NCI-H345 treated with DMSO at 0.1 percent for 48 hours (cell line): ENCODE measurements at regions not wholly inside any gene's neighbourhood (a gene's known extent, or its start where the extent isn't known, plus 50 kb on each side); places are given as distances from the start of the nearest gene placed in this dataset.

Source experiments
- DNase-seq: peaks from one replicate; lab custom pipeline; 2025; ENCODE audit not compliant: unreplicated experiment; lab: John Stamatoyannopoulos, UW

DNA sequence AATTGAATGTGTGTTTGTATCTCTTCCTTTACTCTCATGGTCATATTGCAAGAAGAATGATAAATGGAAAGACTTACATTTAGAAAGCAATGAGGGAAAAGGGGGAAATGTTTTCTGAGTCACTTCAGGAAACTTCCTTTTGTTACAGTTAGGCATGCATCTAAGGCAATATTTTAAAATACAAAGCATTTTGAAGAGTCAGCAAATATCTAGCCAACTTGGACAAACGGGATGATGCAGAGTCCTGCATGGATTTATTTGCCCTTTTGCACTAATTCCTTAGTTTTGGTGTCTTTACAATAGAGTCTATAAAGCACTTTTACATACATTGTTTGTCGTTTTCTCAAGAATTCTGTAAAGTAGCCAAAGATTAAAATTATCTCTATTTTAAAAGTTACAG lies 286.2 kb upstream of the UBE2E2 start:
- no peak for DNase-seq

DNA sequence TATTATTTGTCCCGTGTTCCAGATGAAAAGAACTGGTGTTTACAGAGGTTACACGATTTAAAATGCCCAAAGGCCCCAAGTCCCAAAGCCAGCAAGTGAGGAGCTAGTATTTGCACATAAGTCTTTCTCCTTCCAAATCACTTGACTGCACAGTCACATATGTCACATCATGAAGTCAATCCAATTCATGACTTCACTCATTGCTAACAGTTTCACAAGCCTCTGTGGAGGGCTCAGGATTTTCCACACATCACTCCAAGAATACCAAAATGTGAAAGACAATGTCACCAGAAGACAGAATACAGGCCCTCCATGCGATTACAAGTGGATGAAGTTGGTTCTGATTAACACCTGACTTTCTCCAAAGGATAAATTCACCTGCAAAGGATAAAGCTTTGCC lies 283.1 kb upstream of the UBE2E2 start:
- DNase-seq = no peak

DNA sequence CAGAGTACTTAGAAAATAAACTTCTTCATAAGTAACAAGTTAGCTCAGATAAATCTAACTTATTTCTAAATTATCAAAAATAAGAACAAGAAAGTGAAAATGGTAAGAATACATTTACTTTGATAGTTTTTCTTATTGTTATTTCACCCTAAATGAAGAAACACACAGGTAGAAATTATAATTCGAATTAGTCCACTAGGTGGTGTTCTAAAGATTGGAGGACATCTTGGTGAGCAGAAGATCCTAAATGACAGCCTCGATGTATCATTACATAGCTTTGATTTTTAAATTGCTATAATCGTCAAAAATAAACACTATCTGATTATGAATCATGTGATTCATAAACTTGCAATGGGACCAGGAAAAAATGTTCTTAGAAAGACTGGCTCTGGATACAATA lies 280.8 kb upstream of the UBE2E2 start:
- DNase-seq = no peak

DNA sequence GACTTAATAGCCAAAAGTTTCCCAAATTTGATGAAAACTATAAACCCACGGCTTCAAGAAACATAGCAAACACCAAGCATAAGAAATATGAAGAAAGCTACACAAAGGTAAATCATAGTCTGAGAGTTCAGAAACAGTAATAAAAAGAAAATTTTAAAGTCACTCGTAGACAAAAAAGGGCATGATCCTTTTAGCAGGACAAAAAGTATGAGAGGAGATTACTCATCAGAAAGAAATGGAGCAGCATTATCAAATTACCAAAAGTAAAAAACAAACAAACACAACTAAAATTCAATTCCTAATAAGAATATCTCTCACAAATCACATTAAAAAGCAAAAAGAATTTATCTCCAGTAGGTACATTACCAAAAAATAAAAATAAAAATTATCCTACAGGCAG lies 279.4 kb upstream of the UBE2E2 start:
- no peak for DNase-seq

DNA sequence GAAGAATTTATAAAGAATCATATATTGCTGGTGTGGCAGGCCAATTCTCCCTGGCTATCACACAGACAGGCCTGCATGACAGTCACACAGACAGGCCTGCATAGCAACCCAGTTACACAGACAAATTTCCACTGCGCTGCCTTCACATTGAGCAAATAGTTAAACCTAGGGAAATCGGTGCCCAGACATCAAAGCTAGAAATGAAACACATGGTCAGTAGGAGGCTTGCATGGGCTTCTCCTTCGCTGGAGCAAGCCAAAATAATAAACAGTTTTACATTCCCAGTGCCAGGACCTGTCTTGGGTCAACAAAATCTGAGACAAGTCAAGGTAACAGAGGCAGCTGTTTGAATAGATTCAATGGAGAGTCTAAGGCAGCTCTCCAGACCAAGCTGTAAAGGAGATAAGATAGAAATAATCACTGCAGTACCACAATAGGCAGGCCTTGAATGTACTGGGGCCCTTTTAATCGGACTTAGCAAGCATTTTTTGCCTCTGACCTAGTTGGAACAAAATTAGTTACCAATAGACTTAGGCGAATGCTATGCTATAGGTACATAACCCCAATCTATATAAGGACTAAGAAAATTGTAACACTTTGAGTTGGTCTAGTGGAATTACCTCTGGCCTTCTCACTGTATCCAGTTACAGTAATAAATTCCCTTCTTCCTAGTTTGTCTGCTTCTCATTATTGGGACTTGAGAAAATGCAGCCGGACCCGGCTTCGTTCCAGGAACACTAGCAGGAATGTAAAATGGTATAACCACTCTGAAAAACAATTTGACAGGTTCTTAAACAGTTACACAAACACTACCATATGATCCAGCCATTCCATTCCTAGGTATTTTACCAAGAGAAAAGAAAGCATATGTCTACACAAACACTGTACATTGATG lies 274.7 kb upstream of the UBE2E2 start:
- no peak for DNase-seq

DNA sequence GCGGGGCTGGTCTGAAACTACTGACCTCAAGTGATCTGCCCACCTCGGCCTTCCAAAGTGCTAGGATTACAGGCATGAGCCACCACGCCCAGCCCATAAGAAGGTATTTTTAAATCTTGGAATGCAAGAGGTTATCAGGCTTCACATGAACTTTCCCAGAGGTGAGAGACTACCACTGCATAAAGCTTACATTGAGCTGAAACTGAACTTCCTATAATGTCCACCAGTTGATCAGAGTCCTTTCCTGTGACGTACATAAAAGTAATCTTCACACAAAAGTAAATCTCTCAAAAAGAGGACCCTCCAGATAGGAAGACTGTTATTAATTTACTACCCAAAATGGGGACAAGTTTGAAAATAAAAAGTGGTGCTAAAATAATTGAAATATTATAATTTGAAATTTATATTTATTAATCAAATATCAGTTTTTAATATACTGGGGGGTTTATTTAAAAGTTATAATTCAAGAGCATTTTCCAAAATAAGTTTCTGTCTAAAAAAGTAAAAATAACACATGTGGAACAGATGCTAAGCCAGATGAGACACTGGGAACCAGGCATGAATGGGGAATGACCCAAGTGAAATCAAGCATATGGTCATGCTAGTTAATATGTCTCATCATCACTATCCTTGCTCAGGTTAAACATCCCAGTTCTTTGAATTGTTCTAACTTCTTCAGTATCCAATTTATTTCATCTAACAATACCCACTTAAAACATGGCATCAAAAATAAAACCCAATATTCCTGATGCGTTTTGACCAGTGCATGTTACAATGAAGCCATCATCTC lies 269.9 kb upstream of the UBE2E2 start:
- no peak for DNase-seq

DNA sequence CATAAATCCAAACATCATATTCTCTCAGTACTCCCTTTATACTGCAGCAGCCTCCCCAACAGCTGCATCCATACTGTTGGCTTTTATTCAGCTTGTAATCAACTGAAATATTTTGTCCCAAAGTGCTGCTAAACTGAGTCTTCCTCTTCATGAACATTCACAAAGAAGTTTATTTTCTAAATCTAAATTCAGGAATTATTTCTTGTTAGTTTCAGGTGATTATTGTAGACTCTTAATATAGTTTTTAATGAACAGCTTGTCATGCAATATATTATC lies 269.3 kb upstream of the UBE2E2 start:
- no peak for DNase-seq

DNA sequence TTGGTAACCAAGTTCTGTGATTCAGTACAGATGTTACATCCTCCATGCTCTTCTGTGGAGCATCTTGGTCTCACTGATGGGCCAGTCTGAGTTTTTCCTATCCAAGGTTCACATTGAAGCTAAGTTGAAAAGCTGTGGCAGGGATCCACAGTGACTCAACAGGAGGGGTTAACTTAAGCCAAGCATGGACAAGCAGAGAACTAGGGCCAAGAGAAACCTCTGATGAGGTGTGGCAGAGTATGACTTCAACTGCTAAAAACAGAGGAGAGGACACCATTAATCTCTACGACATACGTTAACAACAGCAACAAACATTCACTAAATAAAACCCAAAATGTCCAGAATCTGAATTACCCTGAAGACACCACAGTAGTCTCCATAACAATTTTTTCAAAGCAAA lies 268.1 kb upstream of the UBE2E2 start:
- no peak for DNase-seq

DNA sequence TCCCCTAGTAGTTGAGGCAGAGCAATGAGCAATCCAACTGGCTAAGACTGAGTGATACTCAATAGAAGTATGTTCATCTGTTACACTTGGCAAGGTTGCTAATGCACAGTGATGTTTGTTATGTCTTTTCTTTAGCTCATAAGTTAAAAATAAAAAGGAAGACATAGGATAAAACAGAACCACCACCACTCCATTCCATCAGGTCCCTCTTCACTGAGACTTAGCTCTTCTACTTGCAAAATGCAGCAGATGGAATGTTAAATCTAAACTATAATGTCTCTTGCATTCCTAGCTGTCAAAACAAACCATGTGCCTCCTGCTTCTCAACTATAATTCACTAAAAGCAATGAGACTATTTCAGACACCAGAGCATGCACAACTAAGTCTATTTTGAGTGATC lies 265.6 kb upstream of the UBE2E2 start:
- no peak for DNase-seq

DNA sequence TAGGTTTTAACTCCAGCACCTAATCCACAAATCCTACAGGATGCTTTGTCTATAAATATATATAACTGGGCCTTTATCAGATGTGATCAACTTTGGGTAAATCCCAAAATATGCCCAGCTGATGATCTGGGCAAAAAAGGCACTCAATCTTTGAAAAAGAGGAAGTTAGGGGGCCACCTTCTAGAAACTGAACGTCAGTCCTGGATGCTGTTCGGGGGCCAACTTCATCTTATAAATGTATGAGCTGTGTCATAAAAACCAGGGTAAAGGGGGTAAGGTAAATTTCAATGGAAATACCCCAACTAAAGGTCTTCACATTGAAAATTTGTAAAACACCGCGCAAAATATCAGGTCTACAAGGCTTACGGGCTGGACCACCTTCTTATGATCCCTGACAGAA lies 264.4 kb upstream of the UBE2E2 start:
- DNase-seq = no peak

DNA sequence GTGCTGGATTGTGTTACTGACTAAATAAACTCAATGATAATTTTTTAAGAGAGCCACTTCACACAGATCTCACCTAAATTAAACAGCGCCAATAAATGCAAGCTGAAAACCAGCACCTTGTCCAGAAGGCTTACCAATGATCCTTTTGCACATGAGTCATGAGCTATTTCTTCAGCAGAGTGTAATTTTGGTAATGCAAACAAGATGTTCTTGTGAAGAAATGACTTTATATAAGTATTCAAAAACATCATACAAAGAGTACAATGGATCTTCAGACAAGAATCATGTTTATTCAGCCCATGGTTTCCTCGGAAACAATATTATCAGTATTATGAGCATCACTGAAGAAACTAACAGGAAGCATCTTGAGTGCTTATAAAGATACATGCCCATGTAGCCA lies 263.8 kb upstream of the UBE2E2 start:
- DNase-seq = no peak

DNA sequence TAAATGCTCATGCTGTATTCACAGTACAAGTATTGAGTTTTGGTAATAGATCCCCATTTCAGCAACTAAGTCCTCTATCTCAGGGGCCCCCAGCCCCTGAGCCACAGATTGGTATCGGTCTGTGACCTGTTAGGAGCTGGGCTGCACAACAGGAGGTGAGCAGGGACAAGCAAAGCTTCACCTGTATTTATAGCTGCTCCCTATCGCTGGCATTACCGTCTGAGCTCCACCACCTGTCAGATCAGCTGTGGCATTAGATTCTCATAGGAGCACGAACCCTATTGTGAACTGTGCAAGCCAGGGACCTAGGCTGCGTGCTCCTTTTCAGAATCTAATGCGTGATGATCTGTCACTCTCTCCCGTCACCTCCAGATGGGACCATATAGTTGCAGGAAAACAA lies 262.8 kb upstream of the UBE2E2 start:
- no peak for DNase-seq

DNA sequence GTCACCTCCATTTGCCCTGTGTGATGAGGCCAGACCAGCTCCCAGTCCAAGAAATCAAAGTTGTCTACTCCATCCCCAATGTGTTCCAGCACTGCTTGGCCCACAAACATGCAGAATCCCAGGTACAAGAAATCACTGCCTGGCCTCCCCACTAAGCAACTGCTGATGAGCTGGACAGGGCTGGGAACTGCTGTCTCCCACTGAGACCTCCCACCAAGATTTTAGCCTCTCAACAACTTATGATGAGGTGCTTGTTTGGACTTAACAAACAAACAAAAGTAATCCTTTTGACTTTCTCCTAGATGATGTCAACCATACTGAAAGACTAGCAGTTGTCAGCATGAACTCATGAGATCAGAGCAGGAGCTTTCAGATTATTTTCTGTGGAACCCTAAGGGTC lies 260.1 kb upstream of the UBE2E2 start:
- DNase-seq = no peak

DNA sequence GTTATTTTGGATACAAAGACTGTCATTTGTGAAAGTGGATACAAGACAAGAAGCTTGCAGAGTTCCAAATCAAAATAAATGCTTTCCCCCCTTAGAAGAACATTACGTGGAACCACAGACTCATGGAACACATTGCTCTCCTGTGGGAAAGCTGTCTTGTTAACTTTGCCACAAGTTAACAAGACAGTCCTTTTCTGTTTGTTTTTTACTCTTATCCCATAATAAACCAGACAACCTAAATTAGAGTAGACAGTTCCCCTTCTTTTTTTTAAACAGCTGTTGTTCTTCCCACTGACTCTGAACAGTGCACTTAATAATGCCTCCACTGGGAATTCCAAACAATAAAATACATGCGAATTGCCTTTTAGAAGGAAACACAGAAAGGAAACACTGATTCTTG lies 255.3 kb upstream of the UBE2E2 start:
- DNase-seq = no peak

DNA sequence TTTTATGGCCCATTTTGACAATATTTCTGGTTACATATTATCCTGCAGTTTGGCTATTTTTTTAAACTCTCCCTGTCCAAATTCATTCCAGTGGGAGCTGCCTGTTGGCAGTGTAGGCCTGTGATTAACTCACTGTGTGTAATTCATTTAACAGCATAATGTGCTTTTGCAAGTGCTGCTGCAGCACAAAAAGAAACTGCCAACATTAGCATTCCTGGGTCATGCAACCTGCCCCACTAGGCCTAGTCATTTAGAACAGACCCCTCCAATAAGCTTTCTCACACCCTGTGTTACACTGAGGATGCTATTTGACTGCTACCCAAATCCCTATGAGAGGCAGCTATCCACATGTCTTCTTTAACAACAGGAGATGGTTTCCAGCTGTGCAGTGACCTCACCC lies 251.2 kb upstream of the UBE2E2 start:
- DNase-seq = no peak

DNA sequence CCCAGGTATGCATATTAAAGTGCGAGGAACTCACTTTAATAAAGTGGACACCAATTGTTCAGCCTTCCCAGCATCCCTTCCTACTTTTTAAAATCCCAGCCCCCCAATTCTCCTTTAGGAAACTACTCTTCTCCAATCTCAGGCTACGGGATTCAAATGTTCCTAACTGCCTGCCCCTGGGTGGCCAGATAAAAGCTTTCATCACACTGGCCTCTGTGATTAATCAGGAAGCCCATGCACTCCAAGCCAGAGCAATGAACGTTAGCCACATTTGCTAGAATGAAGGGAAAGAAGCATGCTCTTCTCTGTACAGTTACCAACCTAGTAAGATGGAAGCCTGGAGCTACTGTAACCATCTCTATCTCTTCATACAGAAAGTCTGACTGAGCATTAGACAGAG lies 250.3 kb upstream of the UBE2E2 start:
- no peak for DNase-seq

DNA sequence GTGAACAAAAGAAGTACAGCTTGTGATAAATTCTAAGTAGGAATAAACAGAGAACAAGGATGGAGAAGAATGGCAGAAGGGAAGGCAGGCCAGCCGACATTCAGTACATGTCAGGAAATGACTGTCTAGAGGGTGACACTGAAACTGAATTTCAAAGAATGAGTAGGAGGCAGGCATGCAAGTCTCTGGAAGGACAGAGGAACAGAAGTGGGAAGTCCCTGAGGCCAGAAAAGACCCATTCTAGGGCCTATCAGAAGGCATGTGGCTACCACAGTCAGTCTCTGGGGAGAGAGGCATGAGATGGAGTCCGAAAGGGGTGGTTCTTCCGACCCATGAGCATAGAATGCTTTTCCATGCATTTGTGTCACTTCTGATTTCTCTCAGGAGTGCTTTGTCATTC lies 243.5 kb upstream of the UBE2E2 start:
- no peak for DNase-seq

DNA sequence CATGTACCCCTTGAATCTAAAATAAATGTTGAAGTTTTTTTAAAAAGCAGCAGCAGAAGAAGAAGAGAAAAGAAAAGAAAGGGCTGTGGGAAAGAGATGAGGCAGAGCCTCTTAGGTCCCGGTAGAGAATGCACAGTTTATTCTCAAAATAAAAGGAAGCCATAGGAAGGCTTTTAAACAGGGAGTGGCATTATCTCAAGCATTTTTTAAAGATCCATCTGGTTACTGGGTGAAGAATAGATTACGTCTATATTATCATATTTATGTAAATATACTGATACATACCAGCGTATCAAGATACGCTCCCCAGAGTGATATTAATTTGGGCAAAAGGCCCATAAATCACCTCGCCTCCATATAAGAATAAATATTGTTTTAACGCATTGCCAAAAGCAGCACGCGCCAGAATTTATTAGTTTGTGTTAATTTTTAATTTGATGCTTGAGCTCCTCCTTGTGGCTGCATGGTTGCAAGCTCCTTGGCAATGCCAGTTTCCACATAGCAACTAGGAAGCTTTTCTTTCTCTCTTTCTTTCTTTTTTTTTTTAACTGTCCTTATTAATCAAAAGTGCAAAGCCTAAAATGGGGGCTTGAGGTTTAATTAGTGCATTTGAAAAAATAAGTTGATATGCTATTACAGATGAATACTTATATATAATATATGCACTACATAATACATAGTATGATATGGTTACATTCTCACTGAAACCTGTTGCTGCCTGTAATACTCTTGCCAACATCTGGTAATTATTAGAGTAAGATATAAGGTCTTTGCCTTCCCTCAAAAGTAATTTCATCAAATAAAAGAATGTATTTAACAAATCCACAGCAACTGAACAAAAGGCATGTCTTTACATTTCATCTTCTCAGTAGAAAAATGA lies 242.8 kb upstream of the UBE2E2 start:
- no peak for DNase-seq

DNA sequence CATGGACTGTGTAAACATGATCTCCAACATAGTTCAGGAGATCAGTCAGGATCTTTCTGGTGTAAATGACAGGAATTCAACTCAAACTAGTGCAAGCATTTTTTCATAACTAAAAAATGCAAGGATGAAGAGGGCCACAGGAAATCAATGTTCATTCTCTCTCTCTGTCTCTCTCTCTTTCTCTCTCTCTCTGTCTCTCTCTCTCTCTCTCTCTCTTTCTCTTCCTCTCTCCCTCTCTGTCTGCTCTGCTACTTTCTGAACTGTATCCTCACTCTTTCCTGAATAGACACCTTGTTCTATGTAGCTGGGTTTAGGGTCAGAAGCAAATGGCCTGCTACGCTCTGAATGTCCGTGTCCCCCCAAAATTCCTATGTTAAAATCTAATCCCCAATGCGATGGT lies 240.9 kb upstream of the UBE2E2 start:
- DNase-seq = no peak

DNA sequence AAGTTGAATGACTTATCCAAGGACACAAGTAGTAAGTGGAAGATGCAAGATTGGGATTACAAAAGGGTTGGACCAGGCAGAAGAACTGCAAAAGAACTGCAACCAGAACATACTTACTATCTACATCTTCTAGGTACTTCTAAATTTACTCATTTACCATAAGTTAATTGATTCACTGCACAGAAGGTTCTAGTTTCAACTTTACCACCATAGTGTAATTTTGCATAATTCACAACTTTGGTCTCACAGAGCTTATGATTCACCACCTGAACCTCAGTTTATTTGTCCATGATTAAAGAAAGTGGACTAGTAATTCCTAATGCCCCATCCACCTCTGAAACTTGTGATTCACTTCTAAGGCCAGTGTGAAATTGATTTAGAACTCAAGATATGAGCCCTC lies 236.8 kb upstream of the UBE2E2 start:
- DNase-seq = no peak

DNA sequence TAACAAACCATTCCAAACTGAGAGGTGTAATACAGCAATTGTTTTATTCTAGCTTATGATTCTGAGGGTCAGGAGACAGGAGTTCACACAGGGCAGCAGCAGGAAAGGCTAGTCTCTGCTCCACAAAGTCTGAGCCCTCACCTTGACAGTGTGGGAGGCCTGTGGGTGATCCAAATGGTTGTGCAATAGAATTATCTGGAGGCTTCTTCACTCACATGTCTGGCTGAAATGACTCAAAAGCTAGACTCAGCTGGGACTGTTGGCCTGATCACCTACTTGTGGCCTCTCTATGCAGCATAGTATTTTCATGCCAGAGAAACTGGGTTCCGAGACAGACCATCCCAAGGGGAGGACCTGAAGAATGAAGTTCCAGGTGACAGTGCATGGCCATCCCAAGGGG lies 233.9 kb upstream of the UBE2E2 start:
- DNase-seq = no peak

DNA sequence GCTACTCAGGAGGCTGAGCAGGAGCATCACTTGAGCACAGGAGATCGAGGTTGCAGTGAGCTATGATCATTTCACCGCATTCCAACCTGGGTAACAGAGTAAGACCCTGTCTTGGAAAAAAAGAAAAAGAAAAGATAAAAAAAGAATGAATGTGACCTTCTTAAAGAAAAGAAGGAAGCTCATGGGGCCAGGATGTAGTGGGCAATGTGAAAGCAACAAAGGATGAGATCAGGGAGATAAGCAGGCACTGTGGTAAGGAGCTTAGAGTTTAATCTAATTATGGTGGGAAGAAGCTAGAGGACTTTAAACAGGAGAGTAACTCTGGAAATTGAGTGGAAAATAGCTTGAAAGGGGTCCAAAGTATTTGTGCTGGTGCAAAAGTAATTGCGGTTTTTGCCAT lies 231.6 kb upstream of the UBE2E2 start:
- DNase-seq = no peak
